Tibial nerve (tissue), 4 donors: ENCODE measurements at regions not wholly inside any gene's neighbourhood (a gene's known extent, or its start where the extent isn't known, plus 50 kb on each side); places are given as distances from the start of the nearest gene placed in this dataset.

Source experiments
- DNase-seq, 2 donors: peaks; one replicate each; pipeline ENCODE4 v3.0.0-alpha.2; 2019; ENCODE audit warnings: low spot score in 2 of 2
- H3K27ac ChIP-seq, 4 donors: fragments of 200-600 bp; sonication (generic) in 3 of 4; one replicate each; pipeline ENCODE4 v1.5.1; 2017 to 2019; ENCODE audit warnings: mild to moderate bottlenecking in 1 of 4
- H3K27me3 ChIP-seq, 2 donors: fragments of 200-600 bp; sonication (generic) in 1 of 2; one replicate each; pipeline versions ENCODE4 v1.5.1 to v1.6.0; 2017 to 2019
- H3K36me3 ChIP-seq, 3 donors: fragments of 200-600 bp; sonication (generic); one replicate each; pipeline ENCODE4 v1.5.1; 2018 to 2019
- H3K4me1 ChIP-seq, 4 donors: fragments of 200-600 bp; sonication (generic) in 3 of 4; one replicate each; pipeline ENCODE4 v1.5.1; 2017 to 2019
- H3K4me3 ChIP-seq, 4 donors: fragments of 200-600 bp; sonication (generic) in 3 of 4; one replicate each; pipeline ENCODE4 v1.5.1; 2017 to 2019; ENCODE audit warnings: mild to moderate bottlenecking in 1 of 4, moderate library complexity in 1 of 4
- H3K9me3 ChIP-seq, 4 donors: fragments of 200-600 bp; sonication (generic) in 3 of 4; one replicate each; pipeline ENCODE4 v1.5.1; 2017 to 2019
- CTCF ChIP-seq, 5 experiments: fragments of 200-600 bp in 3 of 5; fragments of 450-650 bp in 2 of 5; sonication (generic) in 3 of 5; IDR thresholded peaks; one replicate each; pipeline ENCODE4 v1.5.1; 2016 to 2019; ENCODE audit warnings: antibody characterized with exemption in 5 of 5, mild to moderate bottlenecking in 3 of 5, moderate library complexity in 2 of 5
- EP300 ChIP-seq, 2 donors: sonication (generic); formaldehyde crosslinking; IDR thresholded peaks; one replicate each; pipeline ENCODE4 v1.6.1; 2017; ENCODE audit warnings: antibody characterized with exemption in 2 of 2, mild to moderate bottlenecking in 1 of 2
- POLR2A ChIP-seq, 2 donors: fragments of 450-650 bp; IDR thresholded peaks; one replicate each; pipeline ENCODE4 v1.6.1; 2017; ENCODE audit warnings: antibody characterized with exemption in 2 of 2, mild to moderate bottlenecking in 2 of 2, moderate library complexity in 2 of 2
- WGBS, 2 donors: methylation state at CpG; one replicate each; pipeline ENCODE4 v1.1.5; 2018; 5-methylcytosine and 5-hydroxymethylcytosine counted together

GRCh38 chr19:29320618-29321017, 107.7 kb upstream of the UQCRFS1 start:
- H3K27me3 ChIP-seq, result no peaks in the 10 kb centered on the region
- no peaks in the 10 kb centered on the region for H3K4me1 ChIP-seq
- no peaks in the 10 kb centered on the region for H3K36me3 ChIP-seq
- no peak for DNase-seq
- H3K4me3 ChIP-seq, result no peak overlapping the region
- H3K27ac ChIP-seq, result no peak overlapping the region
- peaks cover 0 to 3% (median 0%) of the 10 kb centered on the region in 4 donors for H3K9me3 ChIP-seq
- 71 to 75% methylated on average over 7 of the region's 7 CpGs for WGBS, 2 donors
- no peak for TF ChIP-seq CTCF (IDR thresholded peaks at IDR 0.05)
- TF ChIP-seq EP300 (IDR thresholded peaks at IDR 0.05), result no peak
- TF ChIP-seq POLR2A (IDR thresholded peaks at IDR 0.05), result no peak

DNA sequence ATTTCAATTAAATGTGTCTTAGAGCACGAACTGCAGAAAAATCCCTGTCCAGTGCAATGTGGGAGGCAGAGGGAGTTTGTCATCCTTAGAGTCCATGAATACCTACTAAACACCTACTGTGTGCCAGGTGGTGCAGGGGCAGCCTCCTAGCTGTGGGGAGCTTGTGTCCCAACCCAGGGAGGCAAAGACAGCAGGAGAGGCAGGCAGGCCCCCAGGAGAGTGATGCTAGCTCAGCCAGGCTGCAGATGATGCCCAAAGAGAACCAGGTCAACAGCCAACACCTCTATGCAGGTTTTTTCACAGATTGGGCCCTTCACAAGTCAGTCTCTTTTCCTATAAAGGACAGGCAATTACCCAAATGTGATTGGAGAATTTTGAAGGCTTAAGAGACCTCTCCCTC, 108.2 kb upstream of the UQCRFS1 start:
- Histone ChIP-seq H3K9me3 (peaks cover 0 to 3% (median 0%) of the 10 kb centered on the region in 4 donors), H3K27ac (no peak overlapping the region), H3K4me1 (no peaks in the 10 kb centered on the region), H3K27me3 (no peaks in the 10 kb centered on the region), H3K36me3 (no peaks in the 10 kb centered on the region), H3K4me3 (no peak overlapping the region)
- TF ChIP-seq CTCF (IDR thresholded peaks at IDR 0.05) (no peak), EP300 (IDR thresholded peaks at IDR 0.05) (no peak), POLR2A (IDR thresholded peaks at IDR 0.05) (no peak)
- WGBS, 2 donors, result 23 to 44% methylated on average over 1 of the region's 1 CpG
- no peak for DNase-seq

DNA sequence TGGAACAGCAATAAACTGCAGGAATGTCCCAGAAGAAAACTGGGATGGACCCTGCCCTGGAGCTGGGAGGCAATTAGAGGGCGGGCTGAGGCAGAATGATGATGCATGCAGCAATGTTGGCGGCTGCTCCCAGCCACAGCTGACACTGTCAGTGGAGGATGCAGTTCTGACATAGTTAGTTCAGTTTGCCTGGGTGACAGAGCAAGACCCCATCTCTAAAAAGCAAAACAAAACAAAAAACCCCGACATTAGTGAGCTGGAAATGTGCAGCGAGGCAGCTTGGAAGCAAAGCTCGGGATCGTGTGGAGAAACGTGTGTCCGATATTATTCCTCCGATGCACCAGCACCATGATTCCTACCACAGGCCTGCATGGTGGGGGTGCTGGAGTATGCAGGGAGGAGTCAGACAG, 110.1 kb upstream of the UQCRFS1 start:
- no peak overlapping the region for H3K27ac ChIP-seq
- H3K4me1 ChIP-seq, result no peaks in the 10 kb centered on the region
- no peak for TF ChIP-seq EP300 (IDR thresholded peaks at IDR 0.05)
- TF ChIP-seq POLR2A (IDR thresholded peaks at IDR 0.05), result no peak
- TF ChIP-seq CTCF (IDR thresholded peaks at IDR 0.05), result no peak
- WGBS, 2 donors, result 67 to 71% methylated on average over 9 of the region's 9 CpGs
- H3K4me3 ChIP-seq, result no peak overlapping the region
- no peak for DNase-seq
- no peaks in the 10 kb centered on the region for H3K9me3 ChIP-seq
- no peaks in the 10 kb centered on the region for H3K27me3 ChIP-seq
- H3K36me3 ChIP-seq, result no peaks in the 10 kb centered on the region

DNA sequence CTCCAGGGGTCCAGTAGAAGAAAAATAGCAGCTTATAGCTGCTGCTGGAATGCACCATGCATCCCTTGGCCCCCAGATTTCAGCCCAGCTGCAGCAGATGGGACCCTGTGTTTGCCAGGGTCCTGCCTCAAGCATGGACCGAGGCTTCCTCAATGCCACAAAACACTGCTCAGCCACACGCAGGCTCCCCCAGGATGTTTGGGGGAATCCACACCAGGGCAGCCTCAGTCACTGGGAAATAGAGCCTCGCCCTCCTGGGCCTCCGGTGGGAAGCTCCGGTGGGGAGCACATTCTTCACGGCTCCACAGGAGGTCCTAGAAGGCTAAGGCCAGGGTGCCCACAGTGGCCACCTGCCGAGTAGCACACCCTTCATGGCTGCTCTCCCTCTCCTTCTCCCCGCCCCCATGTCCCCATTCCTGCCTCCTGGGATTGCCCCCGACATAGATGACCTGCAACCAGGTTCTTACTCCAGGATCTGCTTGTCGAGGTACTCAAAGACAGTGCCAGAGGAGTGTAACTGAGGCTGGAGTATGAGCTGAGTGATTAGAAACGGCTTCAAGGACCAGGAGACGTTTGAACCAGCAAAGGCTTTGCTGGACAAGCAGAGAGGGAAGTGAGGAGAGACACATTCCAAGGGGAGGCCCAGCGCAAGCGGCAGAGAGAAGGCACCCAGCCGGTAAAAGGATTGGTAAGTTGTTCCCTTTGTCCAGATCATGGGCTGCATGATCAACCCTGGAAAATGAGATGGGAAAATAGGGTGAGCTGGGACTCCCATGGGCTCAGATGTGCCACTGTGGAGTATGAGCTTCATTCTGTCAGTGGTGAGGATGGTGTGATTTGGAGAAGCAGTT, 110.7 kb upstream of the UQCRFS1 start:
- Histone ChIP-seq H3K4me3 (no peak overlapping the region), H3K9me3 (no peaks in the 10 kb centered on the region), H3K4me1 (no peaks in the 10 kb centered on the region), H3K27me3 (no peaks in the 10 kb centered on the region), H3K36me3 (no peaks in the 10 kb centered on the region), H3K27ac (no peak overlapping the region)
- no peak for TF ChIP-seq CTCF (IDR thresholded peaks at IDR 0.05)
- TF ChIP-seq POLR2A (IDR thresholded peaks at IDR 0.05), result no peak
- TF ChIP-seq EP300 (IDR thresholded peaks at IDR 0.05), result no peak
- no peak for DNase-seq
- 65 to 79% methylated on average over 13 to 15 of the region's 15 CpGs for WGBS, 2 donors

DNA sequence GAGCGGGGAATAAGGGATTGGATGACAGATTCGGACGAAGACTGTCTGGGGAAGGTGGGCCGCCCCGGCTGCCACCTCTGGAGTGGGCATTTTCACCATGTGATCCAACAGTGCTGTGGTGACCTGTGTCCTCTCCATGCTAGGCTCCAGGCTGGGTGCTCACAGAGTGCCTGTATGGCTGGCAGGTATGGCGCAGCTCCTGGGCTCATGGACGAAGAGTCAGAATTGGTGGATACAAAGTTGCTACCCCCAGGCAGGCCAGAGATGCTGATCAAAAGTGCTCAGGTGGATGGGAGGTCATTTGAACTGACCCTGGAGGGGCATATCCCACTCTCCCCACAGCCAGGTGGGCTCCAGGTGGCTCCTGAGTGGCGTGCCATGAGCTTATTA, 111.3 kb upstream of the UQCRFS1 start:
- H3K27me3 ChIP-seq, result no peaks in the 10 kb centered on the region
- no peak overlapping the region for H3K4me3 ChIP-seq
- H3K9me3 ChIP-seq, result peaks cover 0 to 4% (median 0%) of the 10 kb centered on the region in 4 donors
- WGBS, 2 donors, result 84 to 91% methylated on average over 8 of the region's 8 CpGs
- no peaks in the 10 kb centered on the region for H3K36me3 ChIP-seq
- no peaks in the 10 kb centered on the region for H3K4me1 ChIP-seq
- TF ChIP-seq CTCF (IDR thresholded peaks at IDR 0.05), result no peak
- no peak for TF ChIP-seq EP300 (IDR thresholded peaks at IDR 0.05)
- TF ChIP-seq POLR2A (IDR thresholded peaks at IDR 0.05), result no peak
- DNase-seq, result no peak
- H3K27ac ChIP-seq, result no peak overlapping the region
